GM12892 (cell line): ENCODE measurements at regions not wholly inside any gene's neighbourhood (a gene's known extent, or its start where the extent isn't known, plus 50 kb on each side); places are given as distances from the start of the nearest gene placed in this dataset.

Experiments
- POLR2A ChIP-seq: IDR thresholded peaks from 2 replicates; pipeline ENCODE4 v1.6.1; 2011; ENCODE audit warnings: low read depth, low read length, control low read depth
- TAF1 ChIP-seq: IDR thresholded peaks from 2 replicates; pipeline ENCODE4 v1.6.1; 2011; ENCODE audit warnings: low read depth, mild to moderate bottlenecking, control low read depth, low read length, borderline replicate concordance

DNA sequence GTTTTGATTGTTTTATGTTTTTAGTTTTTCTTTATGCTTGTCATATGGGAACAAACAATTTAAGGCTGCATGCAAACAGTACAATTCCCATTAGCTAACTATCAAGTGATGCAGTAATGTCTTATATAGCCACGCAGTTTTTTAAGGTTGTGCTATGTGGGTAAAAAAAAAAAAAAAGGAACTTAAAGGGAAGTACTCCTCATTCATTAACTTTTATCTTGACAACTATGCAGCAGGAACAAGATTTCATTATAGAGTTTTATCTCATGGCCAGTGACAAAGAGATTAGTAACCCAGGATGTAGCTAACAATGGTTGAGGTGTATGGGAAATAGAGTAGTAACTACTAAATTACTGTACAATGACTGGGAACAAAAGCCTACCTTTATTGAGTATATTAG lies 1008.2 kb upstream of the CDH9 start:
- no peak for TF ChIP-seq TAF1
- TF ChIP-seq POLR2A, result no peak
